ENCODE measurements at regions not wholly inside any gene's neighbourhood (a gene's known extent, or its start where the extent isn't known, plus 50 kb on each side); places are given as distances from the start of the nearest gene placed in this dataset.
"Not testable (repeated sequence)": the region's sequence is repeated elsewhere in the genome, so short reads cannot be mapped to it uniquely, and the experiment has no call there.

DNA sequence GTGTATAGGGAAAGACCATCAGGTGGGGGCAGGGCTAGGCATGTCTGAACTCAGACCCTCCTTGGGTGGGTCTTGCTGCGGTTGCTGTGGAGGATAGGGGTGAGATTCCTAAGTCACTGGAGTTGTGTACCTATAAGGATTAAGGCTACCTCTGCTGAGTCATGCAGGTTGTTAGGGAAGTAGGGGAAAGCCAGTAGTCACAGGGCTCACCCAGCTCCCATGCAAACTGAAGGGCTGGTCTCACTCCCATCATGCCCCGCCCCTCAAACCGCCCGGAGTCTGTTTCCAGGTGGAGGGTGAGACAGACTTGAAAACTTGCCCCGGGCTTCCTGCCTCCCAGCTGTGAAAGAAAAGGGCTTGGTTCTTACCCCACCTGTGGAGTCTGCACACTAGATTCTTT is 161.8 kb downstream of the CAVIN4 start:
- TF ChIP-seq, protein P1, sequence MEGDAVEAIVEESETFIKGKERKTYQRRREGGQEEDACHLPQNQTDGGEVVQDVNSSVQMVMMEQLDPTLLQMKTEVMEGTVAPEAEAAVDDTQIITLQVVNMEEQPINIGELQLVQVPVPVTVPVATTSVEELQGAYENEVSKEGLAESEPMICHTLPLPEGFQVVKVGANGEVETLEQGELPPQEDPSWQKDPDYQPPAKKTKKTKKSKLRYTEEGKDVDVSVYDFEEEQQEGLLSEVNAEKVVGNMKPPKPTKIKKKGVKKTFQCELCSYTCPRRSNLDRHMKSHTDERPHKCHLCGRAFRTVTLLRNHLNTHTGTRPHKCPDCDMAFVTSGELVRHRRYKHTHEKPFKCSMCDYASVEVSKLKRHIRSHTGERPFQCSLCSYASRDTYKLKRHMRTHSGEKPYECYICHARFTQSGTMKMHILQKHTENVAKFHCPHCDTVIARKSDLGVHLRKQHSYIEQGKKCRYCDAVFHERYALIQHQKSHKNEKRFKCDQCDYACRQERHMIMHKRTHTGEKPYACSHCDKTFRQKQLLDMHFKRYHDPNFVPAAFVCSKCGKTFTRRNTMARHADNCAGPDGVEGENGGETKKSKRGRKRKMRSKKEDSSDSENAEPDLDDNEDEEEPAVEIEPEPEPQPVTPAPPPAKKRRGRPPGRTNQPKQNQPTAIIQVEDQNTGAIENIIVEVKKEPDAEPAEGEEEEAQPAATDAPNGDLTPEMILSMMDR (IDR thresholded peaks at IDR 0.05; ENCODE audit: control extremely low read depth, extremely low read depth), result no peak
- ATAC-seq (ENCODE audit: insufficient read depth, low FRiP score), result no peak
- H3K9ac ChIP-seq (ENCODE audit: insufficient read depth in 1 of 2, low read length in 2 of 2), result no peak overlapping the region
- DNase-seq, result no peak
- H3K9me3 ChIP-seq (ENCODE audit: control insufficient read depth in 4 of 4, insufficient read depth in 3 of 4, low read length in 3 of 4), result peaks cover 0 to 9% (median 3%) of the 10 kb centered on the region in 4 donors
- no peaks in the 10 kb centered on the region for H3K4me1 ChIP-seq (ENCODE audit: control insufficient read depth in 5 of 5, insufficient read depth in 5 of 5, low read length in 5 of 5)
- H3K27me3 ChIP-seq (ENCODE audit: control insufficient read depth in 3 of 3, insufficient read depth in 3 of 3, low read length in 2 of 3), result no peaks in the 10 kb centered on the region
- no peak overlapping the region for H3K27ac ChIP-seq (ENCODE audit: low read depth in 1 of 2, low read length in 1 of 2)
- 75 to 78% methylated on average over 5 of the region's 5 CpGs for WGBS, 2 donors
- no peaks in the 10 kb centered on the region for H3K36me3 ChIP-seq (ENCODE audit: control insufficient read depth in 4 of 4, insufficient read depth in 4 of 4, low read length in 4 of 4)
- no peak overlapping the region for H3K4me3 ChIP-seq

DNA sequence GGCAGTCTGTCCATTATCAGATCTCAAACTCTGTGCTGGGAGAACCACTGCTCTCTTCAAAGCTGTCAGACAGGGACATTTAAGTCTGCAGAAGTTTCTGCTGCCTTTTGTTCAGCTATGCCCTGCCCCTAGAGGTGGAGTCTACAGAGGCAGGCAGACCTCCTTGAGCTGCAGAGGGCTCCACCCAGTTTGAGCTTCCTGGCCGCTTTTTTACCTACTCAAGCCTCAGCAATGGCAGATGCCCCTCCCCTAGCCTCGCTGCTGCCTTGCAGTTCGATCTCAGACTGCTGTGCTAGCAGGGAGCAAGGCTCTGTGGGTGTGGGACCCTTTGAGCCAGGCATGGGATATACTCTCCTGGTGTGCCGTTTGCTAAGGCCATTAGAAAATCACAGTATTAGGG is 171.1 kb downstream of the CAVIN4 start:
- DNase-seq; H3K9ac ChIP-seq (ENCODE audit: insufficient read depth in 1 of 2, low read length in 2 of 2); H3K4me1 ChIP-seq (ENCODE audit: control insufficient read depth in 5 of 5, insufficient read depth in 5 of 5, low read length in 5 of 5): not testable (repeated sequence)

GRCh38 chr9:100756217-100756616 is 178.3 kb downstream of the CAVIN4 start:
- WGBS, 2 donors, result 54 to 63% methylated on average over 2 of the region's 2 CpGs
- H3K4me3 ChIP-seq, result no peak overlapping the region
- H3K27ac ChIP-seq (ENCODE audit: low read depth in 1 of 2, low read length in 1 of 2), result no peak overlapping the region
- H3K36me3 ChIP-seq (ENCODE audit: control insufficient read depth in 4 of 4, insufficient read depth in 4 of 4, low read length in 4 of 4), result no peaks in the 10 kb centered on the region
- peaks cover 0 to 9% (median 0%) of the 10 kb centered on the region in 4 donors for H3K9me3 ChIP-seq (ENCODE audit: control insufficient read depth in 4 of 4, insufficient read depth in 3 of 4, low read length in 3 of 4)
- TF ChIP-seq, protein P1 (IDR thresholded peaks at IDR 0.05; ENCODE audit: control extremely low read depth, extremely low read depth), result no peak
- no peak overlapping the region for H3K9ac ChIP-seq (ENCODE audit: insufficient read depth in 1 of 2, low read length in 2 of 2)
- no peaks in the 10 kb centered on the region for H3K4me1 ChIP-seq (ENCODE audit: control insufficient read depth in 5 of 5, insufficient read depth in 5 of 5, low read length in 5 of 5)
- ATAC-seq (ENCODE audit: insufficient read depth, low FRiP score), result no peak
- no peak for DNase-seq
- no peaks in the 10 kb centered on the region for H3K27me3 ChIP-seq (ENCODE audit: control insufficient read depth in 3 of 3, insufficient read depth in 3 of 3, low read length in 2 of 3)

More for the DNA sequence above, 171.1 kb downstream of the CAVIN4 start:
- not testable (repeated sequence) for ATAC-seq (ENCODE audit: insufficient read depth, low FRiP score); H3K27me3 ChIP-seq (ENCODE audit: control insufficient read depth in 3 of 3, insufficient read depth in 3 of 3, low read length in 2 of 3); H3K4me3 ChIP-seq; H3K9me3 ChIP-seq (ENCODE audit: control insufficient read depth in 4 of 4, insufficient read depth in 3 of 4, low read length in 3 of 4); H3K27ac ChIP-seq (ENCODE audit: low read depth in 1 of 2, low read length in 1 of 2); H3K36me3 ChIP-seq (ENCODE audit: control insufficient read depth in 4 of 4, insufficient read depth in 4 of 4, low read length in 4 of 4)
- 80 to 81% methylated on average over 4 of the region's 4 CpGs for WGBS, 2 donors

- no peaks in the 10 kb centered on the region for H3K9me3 ChIP-seq (ENCODE audit: control insufficient read depth in 4 of 4, insufficient read depth in 3 of 4, low read length in 3 of 4)
- H3K27me3 ChIP-seq (ENCODE audit: control insufficient read depth in 3 of 3, insufficient read depth in 3 of 3, low read length in 2 of 3), result no peaks in the 10 kb centered on the region
- WGBS, 2 donors, result 47 to 59% methylated on average over 3 of the region's 3 CpGs
- TF ChIP-seq, protein P1 (IDR thresholded peaks at IDR 0.05; ENCODE audit: control extremely low read depth, extremely low read depth), result no peak
- ATAC-seq (ENCODE audit: insufficient read depth, low FRiP score), result no peak
- H3K9ac ChIP-seq (ENCODE audit: insufficient read depth in 1 of 2, low read length in 2 of 2), result no peak overlapping the region
- H3K27ac ChIP-seq (ENCODE audit: low read depth in 1 of 2, low read length in 1 of 2), result no peak overlapping the region
- no peak overlapping the region for H3K4me3 ChIP-seq
- no peak for DNase-seq
- no peaks in the 10 kb centered on the region for H3K36me3 ChIP-seq (ENCODE audit: control insufficient read depth in 4 of 4, insufficient read depth in 4 of 4, low read length in 4 of 4)
- H3K4me1 ChIP-seq (ENCODE audit: control insufficient read depth in 5 of 5, insufficient read depth in 5 of 5, low read length in 5 of 5), result no peaks in the 10 kb centered on the region
Observed at GRCh38 chr9:100759215-100759614, 181.3 kb downstream of the CAVIN4 start.
